ENCODE measurements at regions not wholly inside any gene's neighbourhood (a gene's known extent, or its start where the extent isn't known, plus 50 kb on each side); places are given as distances from the start of the nearest gene placed in this dataset.

GRCh38 chr20:6513599-6513998, 253.9 kb upstream of the BMP2 start:
- CTCF ChIA-PET: no interaction called here
- no peak overlapping the region for H3K27ac Mint-ChIP-seq (ENCODE audit: low read depth, unreplicated experiment)
- no peaks in the 10 kb centered on the region for H3K27me3 Mint-ChIP-seq (ENCODE audit: insufficient read depth, unreplicated experiment)
- intact Hi-C loops (cut with micrococcal nuclease): no loop called here
- no peaks in the 10 kb centered on the region for H3K36me3 Mint-ChIP-seq (ENCODE audit: insufficient read depth, unreplicated experiment)
- H3K4me3 Mint-ChIP-seq (ENCODE audit: unreplicated experiment): no peak overlapping the region
- H3K9me3 Mint-ChIP-seq (ENCODE audit: unreplicated experiment): no peaks in the 10 kb centered on the region
- POLR2A ChIA-PET: no interaction called here
- DNase-seq (ENCODE audit: unreplicated experiment): no peak
- TF ChIP-seq CTCF (IDR thresholded peaks at IDR 0.05; ENCODE audit: unreplicated experiment): no peak
- H3K4me1 Mint-ChIP-seq (ENCODE audit: insufficient read depth, unreplicated experiment): no peaks in the 10 kb centered on the region
- BruUV-seq (replicated peaks): no TSS peak

- no peaks in the 10 kb centered on the region for H3K9me3 Mint-ChIP-seq (ENCODE audit: unreplicated experiment)
- POLR2A ChIA-PET: interaction anchor here (0.5 kb wide), 1 partner anchor 1292 kb away, joined by 3 read pairs; no protein-coding TSS in a partner anchor
- peaks cover 4% of the 10 kb centered on the region for H3K4me1 Mint-ChIP-seq (ENCODE audit: insufficient read depth, unreplicated experiment)
- intact Hi-C loops (cut with micrococcal nuclease): no loop called here
- no TSS peak for BruUV-seq (replicated peaks)
- CTCF ChIA-PET: interaction anchor here (0.9 kb wide), 1 partner anchor 776 kb away, joined by 3 read pairs; no protein-coding TSS in a partner anchor
- H3K27ac Mint-ChIP-seq (ENCODE audit: low read depth, unreplicated experiment): no peak overlapping the region
- no peak for DNase-seq (ENCODE audit: unreplicated experiment)
- no peak overlapping the region for H3K4me3 Mint-ChIP-seq (ENCODE audit: unreplicated experiment)
- H3K27me3 Mint-ChIP-seq (ENCODE audit: insufficient read depth, unreplicated experiment): no peaks in the 10 kb centered on the region
- no peaks in the 10 kb centered on the region for H3K36me3 Mint-ChIP-seq (ENCODE audit: insufficient read depth, unreplicated experiment)
- no peak for TF ChIP-seq CTCF (IDR thresholded peaks at IDR 0.05; ENCODE audit: unreplicated experiment)
These were observed 258.1 kb upstream of the BMP2 start for GRCh38 chr20:6509374-6509773.

- ChIA-PET POLR2A (no interaction called here), CTCF (no interaction called here)
- no TSS peak for BruUV-seq (replicated peaks)
- no peak for DNase-seq (ENCODE audit: unreplicated experiment)
- H3K27ac Mint-ChIP-seq (ENCODE audit: low read depth, unreplicated experiment): no peak overlapping the region
- intact Hi-C loops (cut with micrococcal nuclease): no loop called here
- peaks cover 7% of the 10 kb centered on the region for H3K4me1 Mint-ChIP-seq (ENCODE audit: insufficient read depth, unreplicated experiment)
- no peaks in the 10 kb centered on the region for H3K27me3 Mint-ChIP-seq (ENCODE audit: insufficient read depth, unreplicated experiment)
- no peak overlapping the region for H3K4me3 Mint-ChIP-seq (ENCODE audit: unreplicated experiment)
- no peak for TF ChIP-seq CTCF (IDR thresholded peaks at IDR 0.05; ENCODE audit: unreplicated experiment)
- peaks cover 5% of the 10 kb centered on the region for H3K36me3 Mint-ChIP-seq (ENCODE audit: insufficient read depth, unreplicated experiment)
- no peaks in the 10 kb centered on the region for H3K9me3 Mint-ChIP-seq (ENCODE audit: unreplicated experiment)
These were observed 260.6 kb upstream of the BMP2 start for GRCh38 chr20:6506906-6507305.

- Mint-ChIP-seq H3K4me3 (ENCODE audit: unreplicated experiment) (no peak overlapping the region), H3K27me3 (ENCODE audit: insufficient read depth, unreplicated experiment) (no peaks in the 10 kb centered on the region), H3K27ac (ENCODE audit: low read depth, unreplicated experiment) (no peak overlapping the region), H3K4me1 (ENCODE audit: insufficient read depth, unreplicated experiment) (peaks cover 17% of the 10 kb centered on the region), H3K36me3 (ENCODE audit: insufficient read depth, unreplicated experiment) (peaks cover 5% of the 10 kb centered on the region), H3K9me3 (ENCODE audit: unreplicated experiment) (no peaks in the 10 kb centered on the region)
- intact Hi-C loops (cut with micrococcal nuclease): no loop called here
- no peak for TF ChIP-seq CTCF (IDR thresholded peaks at IDR 0.05; ENCODE audit: unreplicated experiment)
- no peak for DNase-seq (ENCODE audit: unreplicated experiment)
- no TSS peak for BruUV-seq (replicated peaks)
- ChIA-PET POLR2A (interaction anchor here (0.6 to 0.8 kb wide), 2 partner anchors 13 to 62 kb away, joined by 3 read pairs; no protein-coding TSS in a partner anchor), CTCF (interaction anchor here (0.6 to 0.7 kb wide), 2 partner anchors 12 to 339 kb away, joined by 3 read pairs; no protein-coding TSS in a partner anchor)
These were observed 262.7 kb upstream of the BMP2 start for GRCh38 chr20:6504826-6505225.
